HG03521 (cell line): ENCODE measurements at regions not wholly inside any gene's neighbourhood (a gene's known extent, or its start where the extent isn't known, plus 50 kb on each side); places are given as distances from the start of the nearest gene placed in this dataset.

Experiments used
- ATAC-seq: cut with Tn5 transposase; IDR thresholded peaks from one replicate; pipeline ENCODE4 v1.9.1; 2021; ENCODE audit warnings: mild to moderate bottlenecking, moderate library complexity; ENCODE audit not compliant: unreplicated experiment

GRCh38 chr2:217631115-217631514, 371.7 kb downstream of the TNS1 start:
- no peak for ATAC-seq

- no peak for ATAC-seq
These were observed 373.4 kb downstream of the TNS1 start for GRCh38 chr2:217629347-217629746.

GRCh38 chr2:217628061-217628460, 374.7 kb downstream of the TNS1 start:
- no peak for ATAC-seq

GRCh38 chr2:217626926-217627325, 375.9 kb downstream of the TNS1 start:
- no peak for ATAC-seq

- no peak for ATAC-seq
These were observed 377.1 kb downstream of the TNS1 start for GRCh38 chr2:217625557-217626169.

DNA sequence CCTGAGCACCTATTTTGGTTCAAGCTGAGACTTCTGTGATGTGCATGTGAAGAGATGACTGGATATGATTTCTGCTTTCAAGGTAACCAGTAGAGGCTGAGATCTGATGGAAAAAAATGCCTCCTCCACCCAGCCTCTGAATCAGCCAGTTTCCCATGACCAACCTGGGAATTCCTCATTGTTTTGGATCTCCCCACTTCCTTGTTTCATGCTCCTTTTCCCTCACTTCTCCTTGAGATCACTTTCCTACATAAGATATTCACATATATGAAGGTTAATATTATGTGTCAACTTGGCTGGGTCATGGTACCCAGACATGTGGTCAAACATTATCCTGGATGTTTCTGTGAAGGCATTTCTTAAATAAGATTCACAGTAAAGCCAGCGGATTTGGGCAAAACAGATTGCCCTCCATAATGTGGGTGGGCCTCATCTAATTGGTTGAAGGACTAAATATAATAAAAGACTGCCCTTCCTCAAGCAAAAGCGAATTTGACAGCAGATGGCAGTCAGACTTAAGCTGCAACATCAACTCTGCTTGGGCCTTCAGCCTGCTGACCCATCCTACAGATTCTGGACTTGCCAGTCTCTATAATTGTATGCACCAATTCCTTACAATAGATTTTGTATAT, 379.4 kb downstream of the TNS1 start:
- no peak for ATAC-seq

- ATAC-seq = no peak
These were observed 380.4 kb downstream of the TNS1 start for GRCh38 chr2:217622205-217623060.

- no peak for ATAC-seq
These were observed 381.4 kb downstream of the TNS1 start for GRCh38 chr2:217621391-217621801.

DNA sequence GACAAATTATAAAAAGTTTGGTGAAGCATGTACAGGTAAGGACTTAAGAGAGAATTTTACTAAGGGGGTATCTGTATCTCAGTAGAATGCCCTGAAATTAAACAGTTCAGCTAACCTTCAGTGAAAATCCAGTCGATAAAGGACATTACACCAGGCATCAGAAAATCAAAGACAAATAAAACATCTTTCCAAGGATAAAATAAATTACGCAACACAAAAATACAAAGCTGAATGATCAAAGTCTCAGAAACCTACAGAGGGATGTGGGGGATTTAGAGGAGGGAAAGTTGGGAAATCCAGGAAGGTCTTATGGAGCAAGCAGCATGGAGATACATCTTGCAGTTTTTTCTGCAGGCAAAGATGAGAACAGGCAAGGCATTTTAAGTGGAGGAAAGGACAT, 384.1 kb downstream of the TNS1 start:
- ATAC-seq = no peak

- no peak for ATAC-seq
These were observed 385.2 kb downstream of the TNS1 start for GRCh38 chr2:217617616-217618022.

DNA sequence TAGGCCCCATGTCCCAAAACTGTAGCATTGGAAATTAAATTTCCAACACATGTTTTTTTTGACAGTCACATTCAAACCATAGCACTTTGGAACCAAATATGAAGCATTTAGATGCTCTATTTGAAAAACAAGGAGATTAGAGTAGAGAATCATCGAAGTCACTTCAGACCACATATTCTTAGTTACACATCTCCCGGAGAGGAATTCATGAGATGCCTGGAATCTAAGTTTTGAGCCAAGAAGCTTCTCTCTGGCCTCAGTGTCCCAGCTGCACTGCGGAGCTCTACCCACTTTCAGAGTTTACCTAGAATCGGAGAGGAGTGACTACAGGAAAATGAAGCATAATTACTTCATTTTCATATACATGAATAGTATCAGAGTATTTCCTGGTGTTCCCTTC, 385.9 kb downstream of the TNS1 start:
- ATAC-seq = no peak

GRCh38 chr2:217615171-217615570, 387.6 kb downstream of the TNS1 start:
- ATAC-seq = no peak

- no peak for ATAC-seq
These were observed 388.3 kb downstream of the TNS1 start for GRCh38 chr2:217614498-217614897.

DNA sequence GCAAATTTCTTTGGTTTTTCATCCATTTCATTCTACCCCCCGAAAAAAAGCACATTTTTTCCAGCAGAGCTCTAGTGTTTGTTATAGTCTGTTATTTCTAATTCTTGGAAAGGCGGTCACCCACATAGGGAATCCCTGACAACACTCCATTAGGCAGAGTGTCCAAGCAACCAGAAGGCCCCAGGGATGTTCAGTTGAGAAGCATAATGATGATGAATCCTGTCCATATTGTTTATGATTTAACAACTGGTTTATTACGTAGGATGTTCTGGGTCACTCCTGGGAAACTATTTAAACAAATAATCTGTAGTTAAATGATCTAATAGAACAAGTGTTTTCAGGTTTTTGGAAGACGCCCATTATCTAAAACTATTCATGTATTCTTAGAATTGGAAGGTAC, 388.7 kb downstream of the TNS1 start:
- no peak for ATAC-seq

- no peak for ATAC-seq
These were observed 389.9 kb downstream of the TNS1 start for GRCh38 chr2:217612920-217613319.

DNA sequence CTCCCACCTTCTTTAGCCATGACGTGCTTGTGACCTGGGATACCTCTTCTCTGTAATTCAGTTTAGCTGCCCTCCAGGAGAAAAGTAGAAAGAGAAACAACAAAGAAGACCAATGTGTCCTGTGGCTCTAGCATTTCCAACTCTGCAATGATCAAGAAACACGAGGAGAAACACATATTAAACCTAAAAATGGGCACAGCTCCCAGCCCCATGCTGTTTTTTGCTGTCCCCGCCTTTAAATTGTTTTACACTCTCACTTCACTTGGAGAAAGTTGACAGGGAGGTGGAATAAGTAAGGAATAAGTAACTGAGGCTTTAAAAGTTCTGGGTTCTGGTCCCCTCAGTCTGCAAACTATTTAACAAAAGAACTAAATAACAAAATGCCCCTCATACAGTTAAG, 390.6 kb downstream of the TNS1 start:
- ATAC-seq = no peak

- no peak for ATAC-seq
These were observed 391.1 kb downstream of the TNS1 start for GRCh38 chr2:217611626-217612127.

GRCh38 chr2:217611056-217611455, 391.7 kb downstream of the TNS1 start:
- ATAC-seq = no peak

DNA sequence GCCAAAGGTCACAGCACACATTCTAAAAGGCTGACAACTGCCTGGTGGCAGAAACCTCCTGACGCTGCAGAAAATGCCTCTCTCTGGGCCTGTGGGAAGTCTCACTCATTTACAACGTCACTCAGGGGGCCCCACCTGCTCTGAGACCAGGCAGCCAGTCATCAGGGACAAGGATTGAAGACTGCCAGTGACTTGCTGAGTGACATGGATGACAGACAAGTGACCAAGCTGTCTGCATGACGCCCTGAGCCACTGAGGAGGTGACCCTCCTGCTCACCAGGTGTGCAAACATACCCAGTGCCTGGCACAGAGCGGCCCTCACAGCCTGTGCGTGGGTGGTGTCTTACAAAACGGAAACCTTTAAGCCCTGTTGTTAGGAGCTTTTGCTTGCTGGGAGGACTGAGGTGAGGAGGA, 392.4 kb downstream of the TNS1 start:
- ATAC-seq = peak; percentile 50

DNA sequence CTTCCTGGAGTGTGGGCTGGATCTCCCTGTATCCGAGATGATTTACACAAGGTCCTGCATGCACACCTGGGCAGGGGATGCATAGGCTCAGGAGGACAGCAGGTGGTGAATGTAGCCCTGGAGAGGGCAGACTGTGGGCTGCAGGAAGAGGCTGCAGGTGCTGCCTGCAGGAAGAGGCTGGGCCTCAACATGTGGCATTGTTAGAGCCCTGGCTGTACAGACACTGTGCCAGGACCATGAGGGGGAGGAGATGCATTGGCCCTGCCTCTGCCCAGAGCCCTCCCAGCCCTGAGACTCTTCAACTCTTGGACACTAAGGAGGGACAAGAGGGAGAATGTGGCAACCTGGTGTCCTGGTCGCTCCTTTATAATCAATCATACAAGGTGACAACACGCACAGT, 392.8 kb downstream of the TNS1 start:
- ATAC-seq = no peak

DNA sequence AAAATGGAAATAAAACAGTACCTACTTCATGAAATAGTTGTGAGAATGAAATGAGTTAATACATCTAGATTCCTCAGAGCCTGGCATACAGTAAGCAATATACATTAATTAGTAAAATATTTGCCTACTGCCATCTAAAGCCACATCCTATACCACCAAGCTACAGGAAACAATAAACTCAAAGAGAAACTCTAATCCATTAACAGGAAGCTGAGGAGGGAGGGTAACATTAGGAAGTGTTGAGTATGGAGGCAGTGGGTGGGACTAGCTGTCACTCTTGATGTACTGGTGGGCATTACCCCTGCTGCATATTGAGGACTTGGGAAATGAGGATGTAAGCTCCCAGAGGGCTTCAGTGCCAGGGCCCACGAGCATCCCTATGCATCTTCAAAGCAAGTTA, 396.5 kb downstream of the TNS1 start:
- no peak for ATAC-seq
